ENCODE measurements at regions not wholly inside any gene's neighbourhood (a gene's known extent, or its start where the extent isn't known, plus 50 kb on each side); places are given as distances from the start of the nearest gene placed in this dataset.

- TF ChIP-seq EGR1 (IDR thresholded peaks at IDR 0.05) (no peak), ZBTB7A (IDR thresholded peaks at IDR 0.05; ENCODE audit: low read depth) (no peak), YY1 (IDR thresholded peaks at IDR 0.05; ENCODE audit: low read depth) (no peak), REST (IDR thresholded peaks at IDR 0.05; ENCODE audit: low read depth) (no peak), FOXM1 (IDR thresholded peaks at IDR 0.05; ENCODE audit: borderline replicate concordance, low read depth) (no peak), USF1 (IDR thresholded peaks at IDR 0.05) (no peak), EP300 (IDR thresholded peaks at IDR 0.05; ENCODE audit: borderline replicate concordance) (no peak), MAX (IDR thresholded peaks at IDR 0.05) (no peak), TCF12 (IDR thresholded peaks at IDR 0.05; ENCODE audit: low read depth) (no peak), TEAD4 (IDR thresholded peaks at IDR 0.05) (no peak), CEBPB (IDR thresholded peaks at IDR 0.05) (no peak), NFIC (IDR thresholded peaks at IDR 0.05) (no peak), RAD21 (IDR thresholded peaks at IDR 0.05; ENCODE audit: low read depth) (no peak), CREB1 (IDR thresholded peaks at IDR 0.05; ENCODE audit: low read depth) (no peak), TAF1 (IDR thresholded peaks at IDR 0.05; ENCODE audit: low read depth) (no peak)
These were observed 482.2 kb upstream of the PAPPA start for GRCh38 chr9:115671236-115671962.

GRCh38 chr9:115671963-115672305, 481.7 kb upstream of the PAPPA start:
- TF ChIP-seq FOXM1 (IDR thresholded peaks at IDR 0.05; ENCODE audit: borderline replicate concordance, low read depth) (no peak), CEBPB (IDR thresholded peaks at IDR 0.05) (no peak), ZBTB7A (IDR thresholded peaks at IDR 0.05; ENCODE audit: low read depth) (no peak), TCF12 (IDR thresholded peaks at IDR 0.05; ENCODE audit: low read depth) (no peak), CREB1 (IDR thresholded peaks at IDR 0.05; ENCODE audit: low read depth) (no peak), TEAD4 (IDR thresholded peaks at IDR 0.05) (no peak), RAD21 (IDR thresholded peaks at IDR 0.05; ENCODE audit: low read depth) (no peak), EP300 (IDR thresholded peaks at IDR 0.05; ENCODE audit: borderline replicate concordance) (no peak), EGR1 (IDR thresholded peaks at IDR 0.05) (no peak), TAF1 (IDR thresholded peaks at IDR 0.05; ENCODE audit: low read depth) (no peak), REST (IDR thresholded peaks at IDR 0.05; ENCODE audit: low read depth) (no peak), YY1 (IDR thresholded peaks at IDR 0.05; ENCODE audit: low read depth) (no peak), USF1 (IDR thresholded peaks at IDR 0.05) (no peak), MAX (IDR thresholded peaks at IDR 0.05) (no peak), NFIC (IDR thresholded peaks at IDR 0.05) (no peak)

GRCh38 chr9:115672477-115673316, 480.9 kb upstream of the PAPPA start:
- TF ChIP-seq EGR1 (IDR thresholded peaks at IDR 0.05) (no peak), TCF12 (IDR thresholded peaks at IDR 0.05; ENCODE audit: low read depth) (peak; percentile 52; the same call in 1 of the 2 replicates), FOXM1 (IDR thresholded peaks at IDR 0.05; ENCODE audit: borderline replicate concordance, low read depth) (peak; percentile 37; the same call in 1 of the 2 replicates), CREB1 (IDR thresholded peaks at IDR 0.05; ENCODE audit: low read depth) (no peak), REST (IDR thresholded peaks at IDR 0.05; ENCODE audit: low read depth) (no peak), USF1 (IDR thresholded peaks at IDR 0.05) (no peak), TEAD4 (IDR thresholded peaks at IDR 0.05) (peak; percentile 91), EP300 (IDR thresholded peaks at IDR 0.05; ENCODE audit: borderline replicate concordance) (peak; percentile 79), RAD21 (IDR thresholded peaks at IDR 0.05; ENCODE audit: low read depth) (peak; percentile 1; the same call in 1 of the 2 replicates), MAX (IDR thresholded peaks at IDR 0.05) (peak; percentile 51; the same call in 1 of the 2 replicates)
